ENCODE measurements at regions not wholly inside any gene's neighbourhood (a gene's known extent, or its start where the extent isn't known, plus 50 kb on each side); places are given as distances from the start of the nearest gene placed in this dataset.
A peak's percentile ranks its signal among the peaks of the same experiment; 100 is the strongest.
"Not testable (repeated sequence)": the region's sequence is repeated elsewhere in the genome, so short reads cannot be mapped to it uniquely, and the experiment has no call there.

GRCh38 chr11:90288212-90288821 lies 65.5 kb upstream of the CHORDC1 start:
- DNase-seq (ENCODE audit: low read depth) = peak; percentile 6

DNA sequence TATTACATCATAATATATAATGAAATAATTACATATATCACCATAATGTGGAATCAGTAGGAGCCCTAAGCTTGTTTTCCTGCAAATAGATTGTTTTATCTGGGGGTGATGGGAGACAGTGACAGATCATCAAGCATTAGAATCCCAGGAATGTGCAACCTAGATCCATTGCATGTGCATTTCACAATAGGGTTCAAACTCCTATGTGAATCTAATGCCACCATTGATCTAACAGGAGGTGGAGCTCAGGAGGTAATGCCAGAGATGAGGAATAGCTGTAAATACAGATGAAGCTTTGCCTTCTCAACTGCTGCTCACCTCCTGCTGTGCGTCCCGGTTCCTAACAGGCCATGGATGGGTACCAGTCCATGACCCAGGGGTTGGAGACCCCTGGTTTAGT lies 63.8 kb upstream of the CHORDC1 start:
- DNase-seq (ENCODE audit: low read depth) = no peak

DNA sequence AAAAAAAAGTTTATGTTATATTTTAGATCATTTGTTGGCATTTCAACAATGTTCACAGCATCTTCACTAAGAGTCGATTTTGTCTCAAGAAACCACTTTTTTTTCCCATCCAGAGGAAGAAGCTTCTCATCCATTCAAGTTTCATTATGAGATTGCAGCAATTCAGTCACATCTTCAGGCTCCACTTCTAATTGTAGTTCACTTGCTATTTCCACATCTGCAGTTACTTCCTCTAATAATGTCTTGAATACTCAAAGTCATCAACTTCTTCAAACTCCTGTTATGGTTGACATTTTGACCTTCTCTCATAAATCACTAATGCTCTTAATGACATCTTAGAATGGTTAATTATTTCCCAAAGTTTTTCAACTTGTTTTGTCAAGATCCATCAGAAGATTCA lies 61.3 kb upstream of the CHORDC1 start:
- no peak for DNase-seq (ENCODE audit: low read depth)

DNA sequence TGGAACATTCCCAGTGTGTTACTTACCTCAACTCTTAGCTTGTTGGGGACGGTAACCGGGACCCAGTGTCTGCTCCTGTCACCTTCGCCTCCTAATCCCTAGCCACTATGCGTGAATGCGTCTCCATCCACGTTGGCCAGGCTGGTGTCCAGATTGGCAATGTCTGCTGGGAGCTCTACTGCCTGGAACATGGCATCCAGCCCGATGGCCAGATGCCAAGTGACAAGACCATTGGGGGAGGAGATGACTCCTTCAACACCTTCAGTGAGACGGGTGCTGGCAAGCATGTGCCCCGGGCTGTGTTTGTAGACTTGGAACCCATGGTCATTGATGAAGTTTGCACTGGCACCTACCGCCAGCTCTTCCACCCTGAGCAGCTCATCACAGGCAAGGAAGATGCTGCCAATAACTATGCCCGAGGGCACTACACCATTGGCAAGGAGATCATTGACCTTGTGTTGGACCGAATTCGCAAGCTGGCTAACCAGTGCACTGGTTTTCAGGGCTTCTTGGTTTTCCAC lies 59.8 kb upstream of the CHORDC1 start:
- not testable (repeated sequence) for DNase-seq (ENCODE audit: low read depth)

DNA sequence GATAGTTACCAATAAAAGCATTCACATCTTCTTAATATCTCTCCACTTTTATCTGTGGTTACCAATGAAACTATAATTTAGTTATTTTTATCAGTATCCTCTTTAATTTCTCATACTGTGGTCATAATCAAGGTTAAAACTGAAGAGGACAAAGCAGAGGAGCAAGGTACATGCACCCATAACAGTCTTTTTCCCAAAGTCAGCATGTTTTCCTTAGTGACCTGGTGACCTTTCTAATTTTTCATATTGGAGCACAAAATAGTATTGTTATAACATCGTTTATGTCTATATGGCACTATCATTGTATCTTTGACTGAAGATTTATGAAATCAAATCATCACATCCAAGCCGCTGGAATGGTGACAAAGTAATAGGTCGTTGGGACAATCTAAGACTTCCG lies 51.5 kb upstream of the CHORDC1 start:
- DNase-seq (ENCODE audit: low read depth) = no peak

Data from stromal cell of bone marrow (primary cell).